ENCODE measurements at regions not wholly inside any gene's neighbourhood (a gene's known extent, or its start where the extent isn't known, plus 50 kb on each side); places are given as distances from the start of the nearest gene placed in this dataset.

DNA sequence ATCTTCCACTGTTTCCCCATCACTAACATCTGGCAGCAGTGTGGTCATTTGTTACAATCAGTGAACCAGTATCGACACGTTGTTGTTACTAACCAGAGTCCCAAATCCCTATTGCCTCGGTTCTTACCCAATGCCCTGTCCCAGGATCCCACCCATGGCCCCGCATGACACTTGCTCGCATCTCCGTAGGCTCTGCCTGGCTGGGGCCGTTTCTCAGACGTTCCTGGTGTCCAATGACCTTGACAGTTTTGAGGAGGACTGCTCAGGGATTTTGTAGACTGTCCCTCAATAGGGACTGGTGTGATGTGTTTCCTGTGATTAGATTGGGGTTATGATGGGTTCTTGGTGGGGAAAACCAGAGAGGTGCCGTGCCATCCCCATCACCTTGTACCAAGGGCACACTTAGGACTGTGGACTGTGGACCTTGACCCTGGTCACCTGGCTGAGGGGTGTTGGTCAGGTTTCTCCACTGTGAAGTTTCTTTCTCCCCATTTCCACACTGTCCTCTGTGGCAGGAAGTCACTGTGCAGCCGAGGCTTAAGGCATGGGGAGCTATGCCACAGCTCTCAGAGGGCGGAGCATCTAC lies 108.4 kb downstream of the ADRA2C start:
- no peak for TF ChIP-seq EZH2phosphoT487 (IDR thresholded peaks at IDR 0.05; ENCODE audit: insufficient read depth, low read depth)
- TF ChIP-seq EZH2 (IDR thresholded peaks at IDR 0.05; ENCODE audit: insufficient read depth, poor library complexity, severe bottlenecking) = no peak

Measured in GM23248 (cell line).